GM21717 (cell line): ENCODE measurements at regions not wholly inside any gene's neighbourhood (a gene's known extent, or its start where the extent isn't known, plus 50 kb on each side); places are given as distances from the start of the nearest gene placed in this dataset.

Experiments
- ATAC-seq: cut with Tn5 transposase; IDR thresholded peaks from one replicate; pipeline ENCODE4 v1.9.1; 2021; ENCODE audit warnings: mild to moderate bottlenecking, moderate library complexity; ENCODE audit not compliant: unreplicated experiment

DNA sequence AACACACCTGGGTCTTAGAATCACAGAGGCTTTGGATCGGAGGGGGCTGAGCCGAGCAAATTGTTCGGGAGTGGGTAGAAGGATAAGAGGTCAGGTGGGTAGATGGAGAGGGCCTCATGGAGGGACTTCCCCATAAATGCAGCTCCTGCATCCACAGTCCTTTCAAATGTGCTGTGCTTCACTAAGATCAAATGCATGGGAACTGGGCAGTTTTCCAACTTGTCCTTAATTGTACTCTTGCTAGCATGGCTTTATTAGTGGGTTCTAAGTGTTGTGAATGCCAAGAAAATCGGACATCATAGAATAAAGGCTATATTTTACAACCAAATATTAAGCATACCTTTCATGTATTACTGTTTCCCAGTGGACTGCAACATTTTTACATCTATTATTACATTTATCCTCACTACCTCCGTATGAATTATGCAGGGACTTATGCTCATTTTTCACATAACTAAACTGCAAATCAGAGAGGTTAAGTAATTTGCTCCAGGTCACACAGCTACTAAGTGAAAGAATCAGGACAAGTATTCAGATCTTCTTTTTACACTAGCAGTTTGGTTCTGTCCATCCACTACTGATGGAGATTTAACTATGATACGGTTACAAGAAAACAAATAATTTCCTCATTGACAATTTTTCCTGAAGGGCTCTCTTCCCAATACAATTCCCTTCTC, 174.5 kb upstream of the RUNX1 start:
- ATAC-seq: no peak

GRCh38 chr21:35222541-35222941, 173.4 kb upstream of the RUNX1 start:
- peak; percentile 27 for ATAC-seq

GRCh38 chr21:35222021-35222420, 172.9 kb upstream of the RUNX1 start:
- ATAC-seq: no peak

DNA sequence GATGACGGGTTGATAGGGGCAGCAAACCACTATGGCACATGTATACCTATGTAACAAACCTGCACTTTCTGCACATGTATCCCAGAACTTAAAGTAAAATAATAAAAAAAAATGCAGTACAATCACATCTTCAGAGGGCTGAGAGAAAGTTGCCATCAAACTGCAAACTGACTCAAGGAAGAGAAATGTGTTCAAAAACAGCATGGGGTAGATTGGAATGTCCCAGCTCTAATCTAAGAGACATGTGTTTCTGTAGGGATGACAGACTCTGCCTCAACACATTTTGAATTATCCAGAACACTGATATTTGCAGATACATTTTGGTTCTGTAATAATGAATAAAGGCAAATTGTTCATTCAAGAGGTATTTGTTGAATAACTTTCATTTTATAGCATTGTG, 171.2 kb upstream of the RUNX1 start:
- ATAC-seq: no peak

GRCh38 chr21:35219719-35220118, 170.6 kb upstream of the RUNX1 start:
- ATAC-seq: no peak

DNA sequence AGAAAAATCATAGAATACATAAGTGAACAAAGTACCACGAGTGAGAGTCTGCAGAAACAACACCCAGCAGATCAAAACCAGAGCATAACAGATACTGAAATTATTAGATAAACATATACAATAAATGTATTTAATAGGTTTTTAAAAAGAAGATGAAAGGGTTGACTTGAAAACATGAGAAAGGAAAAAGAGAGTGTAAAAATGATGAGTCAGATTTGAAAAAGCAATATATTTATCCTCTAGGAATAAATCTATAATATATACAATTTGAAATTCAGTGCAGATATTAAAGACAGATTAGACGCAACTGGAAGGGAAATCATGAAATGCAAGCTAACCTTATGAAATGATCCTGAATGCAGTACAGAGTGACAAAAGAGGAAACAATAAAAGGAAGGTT, 170.2 kb upstream of the RUNX1 start:
- ATAC-seq: no peak

- ATAC-seq: no peak
Observed at GRCh38 chr21:35217504-35218060, 168.5 kb upstream of the RUNX1 start.

DNA sequence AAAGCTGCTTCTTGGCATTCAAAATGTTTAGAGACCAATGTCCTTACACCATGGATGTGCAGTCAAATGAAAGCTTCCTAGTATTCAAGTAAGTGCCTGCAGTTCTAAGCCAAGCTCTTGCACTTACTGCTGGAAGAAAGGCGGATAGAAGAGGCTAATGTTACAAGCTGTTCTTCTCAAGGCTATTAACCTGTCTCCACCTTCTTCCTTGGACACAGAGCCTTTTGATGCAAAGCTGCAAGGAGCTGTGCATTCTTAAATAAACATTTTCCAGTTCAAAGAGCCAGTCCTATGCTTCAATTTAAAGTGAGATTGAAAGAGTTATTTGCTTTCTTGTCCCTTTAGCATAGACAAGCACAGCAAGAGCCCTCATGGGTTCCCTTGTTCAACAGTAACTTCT, 167.9 kb upstream of the RUNX1 start:
- no peak for ATAC-seq

GRCh38 chr21:35215870-35216269, 166.8 kb upstream of the RUNX1 start:
- no peak for ATAC-seq

DNA sequence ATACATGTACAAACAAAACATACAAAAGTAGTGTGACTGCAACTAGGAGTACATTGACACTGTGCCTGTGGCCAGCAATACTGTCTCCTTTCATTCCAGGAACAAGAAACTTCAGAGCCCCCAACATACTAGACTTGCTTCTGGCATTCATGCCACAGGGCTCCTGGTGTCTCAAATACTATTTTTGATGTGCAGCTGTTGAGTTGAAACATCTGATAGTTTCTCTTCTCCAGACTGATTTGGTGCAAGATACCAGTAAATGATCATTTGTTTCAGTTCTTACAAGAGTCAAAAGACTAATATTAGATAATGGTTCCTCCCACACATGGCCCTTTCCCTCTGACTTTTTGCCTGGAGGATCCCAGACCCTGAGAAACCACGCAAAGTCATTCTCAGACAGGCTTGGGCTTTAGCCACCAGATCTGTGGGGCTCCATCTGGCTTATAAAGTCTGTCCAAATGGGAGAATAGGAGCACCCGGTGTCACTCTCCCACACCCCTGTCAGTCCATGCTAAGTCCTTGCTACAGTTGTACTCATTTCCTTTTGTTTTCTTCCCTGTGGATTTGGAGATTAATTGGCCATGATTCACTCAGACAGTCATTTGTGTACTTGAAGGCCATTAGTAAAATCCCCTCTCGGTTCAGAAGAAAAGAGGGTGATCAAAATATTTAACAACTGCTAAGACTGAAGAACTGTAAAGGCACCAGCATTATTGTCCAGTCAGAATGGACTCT, 163.5 kb upstream of the RUNX1 start:
- ATAC-seq: no peak

- no peak for ATAC-seq
Observed at GRCh38 chr21:35211782-35212181, 162.7 kb upstream of the RUNX1 start.

DNA sequence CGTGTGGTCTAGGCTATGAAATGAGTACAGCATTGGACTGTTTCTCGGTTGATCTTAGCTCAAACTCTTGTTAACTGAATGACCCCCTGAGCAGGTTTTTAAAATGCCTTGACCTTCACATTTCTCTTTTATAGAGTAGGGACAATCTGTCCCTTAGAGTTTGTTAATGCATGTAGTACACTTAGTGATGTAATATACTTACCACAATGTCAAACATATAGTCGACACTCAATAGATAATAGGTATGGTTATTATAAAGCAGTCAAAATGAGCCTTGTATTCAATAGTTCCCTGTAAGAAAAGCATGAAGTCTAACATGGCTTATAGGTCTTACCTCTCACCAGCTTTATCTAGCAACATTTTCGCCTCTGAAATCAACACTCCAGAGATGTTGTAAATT, 161.0 kb upstream of the RUNX1 start:
- ATAC-seq: no peak

- ATAC-seq: no peak
Observed at GRCh38 chr21:35208810-35209517, 159.9 kb upstream of the RUNX1 start.

DNA sequence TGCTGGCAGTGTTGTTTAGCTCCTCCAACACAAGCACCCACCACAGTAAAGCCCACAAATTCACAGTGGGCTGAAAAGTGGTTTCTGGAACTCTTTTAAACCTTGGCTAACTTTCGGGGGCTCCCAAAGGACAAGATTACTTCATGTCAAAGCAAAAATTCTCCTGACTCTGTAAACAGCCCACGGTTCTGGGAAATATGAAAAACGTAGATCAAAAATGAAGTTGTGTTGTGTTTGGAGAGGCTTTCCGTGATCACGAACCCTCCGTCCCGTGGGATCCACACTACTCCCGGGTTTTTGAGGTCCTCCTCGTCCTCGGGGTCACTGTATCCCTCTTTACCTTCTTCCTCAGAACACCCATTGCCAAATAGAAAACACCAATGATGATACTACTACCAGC, 159.0 kb upstream of the RUNX1 start:
- ATAC-seq: no peak

- no peak for ATAC-seq
Observed at GRCh38 chr21:35207322-35207721, 158.2 kb upstream of the RUNX1 start.

- no peak for ATAC-seq
Observed at GRCh38 chr21:35206141-35207125, 157.3 kb upstream of the RUNX1 start.

GRCh38 chr21:35204850-35205541, 155.9 kb upstream of the RUNX1 start:
- ATAC-seq: no peak

DNA sequence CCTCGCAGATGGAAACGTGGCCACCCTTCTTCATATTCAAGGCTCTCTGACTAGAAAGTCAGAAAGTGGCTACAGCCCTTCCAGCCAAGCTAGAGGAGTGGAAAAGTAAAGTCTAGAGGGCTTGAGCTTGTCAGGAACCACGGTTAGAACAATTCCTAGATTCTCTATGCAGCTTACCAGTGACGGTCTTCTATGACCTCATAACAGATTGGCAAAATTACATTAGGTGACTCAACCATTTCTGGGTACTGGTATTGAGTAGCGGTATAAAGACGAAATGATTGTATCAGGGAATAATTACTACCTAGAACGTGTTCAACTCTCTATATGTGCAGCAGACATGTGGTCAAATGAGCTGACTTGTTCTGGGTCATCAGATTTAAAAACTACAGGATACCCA, 155.0 kb upstream of the RUNX1 start:
- no peak for ATAC-seq

DNA sequence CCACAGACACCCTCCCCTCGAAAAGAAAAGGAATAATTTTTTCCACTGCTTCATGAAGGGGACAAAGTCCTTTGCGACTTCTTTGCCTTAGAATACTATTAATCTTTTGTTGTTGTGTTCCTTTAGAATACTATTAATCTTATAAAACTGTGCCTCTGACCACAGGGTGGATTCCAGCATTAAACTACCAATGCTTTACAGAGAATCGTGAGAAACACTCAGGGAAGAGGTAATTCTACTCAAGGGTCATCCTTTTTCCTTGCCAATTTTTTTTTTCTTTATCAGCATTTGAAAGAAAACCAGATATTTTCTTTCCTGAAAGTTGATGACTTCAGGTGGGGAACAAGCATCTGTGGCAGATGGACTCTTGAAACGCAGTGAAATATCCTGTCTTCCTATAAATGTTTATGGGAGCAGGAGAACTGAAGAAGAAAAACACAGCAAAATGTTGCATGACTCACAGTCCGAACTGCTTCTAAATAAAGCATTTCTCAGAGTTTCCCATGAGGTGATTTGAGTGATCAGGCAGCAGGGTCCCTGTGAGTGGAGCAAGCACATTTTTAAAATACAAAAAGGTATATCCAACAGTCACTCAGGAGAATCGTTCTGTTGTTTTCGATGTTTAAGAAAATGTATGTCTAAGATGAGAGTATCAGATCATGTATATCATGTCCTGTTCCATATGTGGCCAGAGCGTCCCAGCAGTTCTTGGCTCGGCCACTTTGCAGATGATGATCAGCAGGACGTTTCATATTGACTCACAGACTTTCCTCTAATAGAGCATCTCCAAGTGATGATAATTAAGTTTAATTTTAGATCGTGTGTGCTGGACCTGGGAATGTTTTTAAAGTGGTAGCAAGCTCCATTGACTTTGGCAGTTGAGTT, 154.2 kb upstream of the RUNX1 start:
- no peak for ATAC-seq
